SK-N-SH (cell line): ENCODE measurements at regions not wholly inside any gene's neighbourhood (a gene's known extent, or its start where the extent isn't known, plus 50 kb on each side); places are given as distances from the start of the nearest gene placed in this dataset.

Experiments
- CTCF ChIA-PET: fragments of 300-600, 350-600 bp; formaldehyde crosslinking; extraction: SDS; loops from one replicate; lab custom pipeline; 2021; lab: Yijun Ruan, JAX
- POLR2A ChIA-PET: fragments of 350-600 bp; sonication (Branson Sonifier 250); formaldehyde crosslinking; extraction: SDS; loops from one replicate; lab custom pipeline; 2020; ENCODE audit warnings: antibody characterized with exemption, inconsistent platforms; lab: Yijun Ruan, JAX
- DNase-seq: peaks from one replicate; pipeline ENCODE4 v3.0.0; 2012
- H2AFZ ChIP-seq: fragments of 200-600 bp; sonication (generic); 2 replicates; pipeline ENCODE4 v1.8.1; 2016; ENCODE audit warnings: antibody characterized with exemption, mild to moderate bottlenecking, low read depth
- H3F3A ChIP-seq: fragments of 200-600 bp; sonication (generic); replicated peaks from 2 replicates; pipeline ENCODE3; 2016; ENCODE audit warnings: antibody characterized with exemption, mild to moderate bottlenecking; ENCODE audit not compliant: insufficient read depth
- H3K27ac ChIP-seq, 2 experiments: fragments of 200-500 bp in 1 of 2; fragments of 200-600 bp in 1 of 2; sonication (Bioruptor generic) in 1 of 2; sonication (generic), shearing (Covaris generic) in 1 of 2; 2 replicates each; pipeline versions ENCODE4 v1.5.1 to v1.6.1; 2014 to 2016; ENCODE audit warnings: low read depth in 2 of 2, inconsistent platforms in 1 of 2, low read length in 1 of 2, mild to moderate bottlenecking in 1 of 2, mixed read lengths in 1 of 2
- H3K27me3 ChIP-seq: fragments of 200-600 bp; sonication (generic), shearing (Covaris generic); 2 replicates; pipeline ENCODE4 v1.6.1; 2016; ENCODE audit warnings: mixed run types; ENCODE audit not compliant: insufficient read depth
- H3K36me3 ChIP-seq, 2 experiments: fragments of 200-500 bp in 1 of 2; fragments of 200-600 bp in 1 of 2; sonication (Bioruptor generic) in 1 of 2; sonication (generic) in 1 of 2; replicated peaks in 1 of 2; 2 replicates each; pipeline versions ENCODE3 to v1.5.1; 2014 to 2016; ENCODE audit warnings: low read length in 1 of 2, mild to moderate bottlenecking in 1 of 2; ENCODE audit not compliant: insufficient read depth in 2 of 2, control insufficient read depth in 1 of 2
- H3K4me1 ChIP-seq, 2 experiments: fragments of 200-500 bp in 1 of 2; fragments of 200-600 bp in 1 of 2; sonication (Bioruptor generic) in 1 of 2; sonication (generic), shearing (Covaris generic) in 1 of 2; 2 replicates each; pipeline versions ENCODE4 v1.5.1 to v1.6.1; 2014 to 2016; ENCODE audit warnings: low read depth in 1 of 2, low read length in 1 of 2, mixed run types in 1 of 2; ENCODE audit not compliant: insufficient read depth in 2 of 2, control insufficient read depth in 1 of 2
- H3K4me2 ChIP-seq: fragments of 200-600 bp; sonication (generic), shearing (Covaris generic); 2 replicates; pipeline ENCODE4 v1.6.1; 2017; ENCODE audit warnings: mixed run types
- H3K4me3 ChIP-seq, 2 experiments: fragments of 200-500 bp in 1 of 2; fragments of 200-600 bp in 1 of 2; sonication (Bioruptor generic) in 1 of 2; sonication (generic), shearing (Covaris generic) in 1 of 2; 2 replicates each; pipeline versions ENCODE4 v1.5.1 to v1.8.1; 2014 to 2016; ENCODE audit warnings: low read depth in 2 of 2, inconsistent platforms in 1 of 2, low read length in 1 of 2, mild to moderate bottlenecking in 1 of 2, mixed read lengths in 1 of 2, moderate library complexity in 1 of 2
- H3K79me2 ChIP-seq: fragments of 200-600 bp; sonication (generic); 2 replicates; pipeline ENCODE4 v1.8.1; 2017; ENCODE audit warnings: mild to moderate bottlenecking; ENCODE audit not compliant: insufficient read depth
- H3K9ac ChIP-seq: fragments of 200-600 bp; sonication (generic); 2 replicates; pipeline ENCODE4 v1.6.1; 2017; ENCODE audit warnings: mixed run types
- H3K9me2 ChIP-seq: fragments of 200-600 bp; sonication (generic); 2 replicates; pipeline ENCODE4 v1.6.1; 2017; ENCODE audit warnings: mixed run types
- H3K9me3 ChIP-seq: fragments of 200-600 bp; sonication (generic); 2 replicates; pipeline ENCODE4 v1.6.1; 2017; ENCODE audit warnings: mixed run types, mild to moderate bottlenecking, moderate library complexity
- H4K20me1 ChIP-seq: fragments of 200-600 bp; sonication (generic); 2 replicates; pipeline ENCODE4 v1.6.1; 2017; ENCODE audit warnings: mild to moderate bottlenecking, mixed run types; ENCODE audit not compliant: insufficient read depth
- CTCF ChIP-seq: fragments of 200-600 bp; sonication (generic); IDR thresholded peaks from 2 replicates; pipeline ENCODE4 v1.6.1; 2017; ENCODE audit warnings: antibody characterized with exemption, mild to moderate bottlenecking, moderate library complexity
- FOSL2 ChIP-seq: IDR thresholded peaks from 2 replicates; pipeline ENCODE4 v1.4.0; 2012; ENCODE audit warnings: low read depth, mild to moderate bottlenecking, moderate library complexity, borderline replicate concordance
- MXI1 ChIP-seq: IDR thresholded peaks from 2 replicates; pipeline ENCODE4 v1.6.1; 2012; ENCODE audit warnings: mild to moderate bottlenecking, low read depth, low read length, improper control_type of control experiment
- NFIC ChIP-seq: IDR thresholded peaks from 2 replicates; pipeline ENCODE4 v1.4.0; 2012; ENCODE audit warnings: borderline replicate concordance
- NRF1 ChIP-seq: IDR thresholded peaks from 2 replicates; pipeline ENCODE4 v1.6.1; 2012; ENCODE audit warnings: low read depth, mild to moderate bottlenecking, low read length
- POLR2AphosphoS5 ChIP-seq: IDR thresholded peaks from 2 replicates; pipeline ENCODE4 v1.6.1; 2012; ENCODE audit warnings: low read depth, low read length
- REST ChIP-seq: IDR thresholded peaks from 2 replicates; pipeline ENCODE4 v1.6.1; 2012; ENCODE audit warnings: mild to moderate bottlenecking, low read depth, low read length, moderate library complexity
- SIN3A ChIP-seq: IDR thresholded peaks from 2 replicates; pipeline ENCODE4 v1.6.1; 2012; ENCODE audit warnings: low read depth, mild to moderate bottlenecking, low read length, moderate library complexity, borderline replicate concordance
- TCF12 ChIP-seq: IDR thresholded peaks from 2 replicates; pipeline ENCODE4 v1.4.0; 2012
- TEAD4 ChIP-seq: IDR thresholded peaks from 2 replicates; pipeline ENCODE4 v1.4.0; 2012; ENCODE audit warnings: mild to moderate bottlenecking, borderline replicate concordance; ENCODE audit not compliant: insufficient read depth
- USF2 ChIP-seq: fragments of 150-350 bp; IDR thresholded peaks from 2 replicates; pipeline ENCODE4 v1.6.1; 2017; ENCODE audit warnings: antibody characterized with exemption, low read length, low read depth, borderline replicate concordance
- YY1 ChIP-seq: IDR thresholded peaks from 2 replicates; pipeline ENCODE4 v1.4.0; 2012; ENCODE audit warnings: low read depth, mild to moderate bottlenecking
- ZBTB33 ChIP-seq: IDR thresholded peaks from 2 replicates; pipeline ENCODE4 v1.4.0; 2012; ENCODE audit warnings: low read depth, borderline replicate concordance
- WGBS: methylation state at CpG from one replicate; pipeline ENCODE4 v1.1.6; 2017; ENCODE audit warnings: low lambda C conversion rate; 5-methylcytosine and 5-hydroxymethylcytosine counted together

GRCh38 chrX:129139837-129140598, 383.3 kb downstream of the SMARCA1 start:
- Histone ChIP-seq H3K27ac (no peak overlapping the region), H3K27me3 (no peaks in the 10 kb centered on the region; the same call in 1 of the 2 replicates), H3K9me2 (no peaks in the 10 kb centered on the region), H3K36me3 (no peaks in the 10 kb centered on the region), H2AFZ (no peak overlapping the region), H3K4me2 (no peak overlapping the region), H3K9me3 (no peaks in the 10 kb centered on the region), H3K9ac (no peak overlapping the region), H3K79me2 (no peaks in the 10 kb centered on the region), H3K4me3 (no peak overlapping the region), H3F3A (no peaks in the 10 kb centered on the region), H4K20me1 (no peaks in the 10 kb centered on the region), H3K4me1 (no peaks in the 10 kb centered on the region)
- CTCF ChIA-PET = no interaction called here
- no peak for TF ChIP-seq REST
- no peak for TF ChIP-seq POLR2AphosphoS5
- no peak for TF ChIP-seq NFIC
- no peak for TF ChIP-seq YY1
- TF ChIP-seq MXI1 = no peak
- TF ChIP-seq FOSL2 = no peak
- TF ChIP-seq SIN3A = no peak
- TF ChIP-seq TCF12 = no peak
- TF ChIP-seq TEAD4 = no peak
- no peak for TF ChIP-seq NRF1
- TF ChIP-seq USF2 = no peak
- POLR2A ChIA-PET = no interaction called here
- DNase-seq = no peak

- Histone ChIP-seq H3K4me2 (no peak overlapping the region), H3K9ac (no peak overlapping the region), H3K9me2 (no peaks in the 10 kb centered on the region), H3K79me2 (no peaks in the 10 kb centered on the region), H4K20me1 (no peaks in the 10 kb centered on the region), H3K9me3 (no peaks in the 10 kb centered on the region), H3K4me1 (no peaks in the 10 kb centered on the region), H2AFZ (no peak overlapping the region), H3F3A (no peaks in the 10 kb centered on the region), H3K36me3 (no peaks in the 10 kb centered on the region), H3K4me3 (no peak overlapping the region), H3K27ac (no peak overlapping the region), H3K27me3 (no peaks in the 10 kb centered on the region)
- no peak for DNase-seq
- WGBS = 33% methylated on average over 6 of the region's 6 CpGs
- ChIA-PET CTCF (interaction anchor here (3.1 kb wide), 1 partner anchor 11 kb away, joined by 11 read pairs; no protein-coding TSS in a partner anchor), POLR2A (no interaction called here)
- TF ChIP-seq REST (no peak), CTCF (no peak), ZBTB33 (no peak)
These were observed 398.0 kb downstream of the SMARCA1 start for GRCh38 chrX:129125122-129125914.
